ENCODE measurements at regions not wholly inside any gene's neighbourhood (a gene's known extent, or its start where the extent isn't known, plus 50 kb on each side); places are given as distances from the start of the nearest gene placed in this dataset.

GRCh38 chr12:98389593-98389992 lies 125.8 kb upstream of the TMPO start:
- no peak for DNase-seq (ENCODE audit: low spot score)

GRCh38 chr12:98397323-98398105 lies 117.9 kb upstream of the TMPO start:
- DNase-seq (ENCODE audit: low spot score), result peak; percentile 74

- DNase-seq (ENCODE audit: low spot score), result peak; percentile 69
Observed at GRCh38 chr12:98399532-98399931, 115.9 kb upstream of the TMPO start.

- no peak for DNase-seq (ENCODE audit: low spot score)
Observed at GRCh38 chr12:98401427-98401826, 114.0 kb upstream of the TMPO start.

- peak; percentile 30 for DNase-seq (ENCODE audit: low spot score)
Observed at GRCh38 chr12:98402091-98402490, 113.3 kb upstream of the TMPO start.

- no peak for DNase-seq (ENCODE audit: low spot score)
Observed at GRCh38 chr12:98402671-98403070, 112.7 kb upstream of the TMPO start.

GRCh38 chr12:98403385-98403784 lies 112.0 kb upstream of the TMPO start:
- no peak for DNase-seq (ENCODE audit: low spot score)

GRCh38 chr12:98403936-98404335 lies 111.5 kb upstream of the TMPO start:
- no peak for DNase-seq (ENCODE audit: low spot score)

GRCh38 chr12:98405805-98406366 lies 109.5 kb upstream of the TMPO start:
- DNase-seq (ENCODE audit: low spot score), result no peak

- DNase-seq (ENCODE audit: low spot score), result no peak
Observed at GRCh38 chr12:98406378-98406777, 109.0 kb upstream of the TMPO start.

GRCh38 chr12:98408681-98409080 lies 106.7 kb upstream of the TMPO start:
- no peak for DNase-seq (ENCODE audit: low spot score)

- no peak for DNase-seq (ENCODE audit: low spot score)
Observed at GRCh38 chr12:98409548-98409947, 105.8 kb upstream of the TMPO start.

GRCh38 chr12:98410356-98410755 lies 105.0 kb upstream of the TMPO start:
- no peak for DNase-seq (ENCODE audit: low spot score)

- DNase-seq (ENCODE audit: low spot score), result peak; percentile 26
Observed at GRCh38 chr12:98416845-98417244, 98.5 kb upstream of the TMPO start.

GRCh38 chr12:98417266-98417665 lies 98.1 kb upstream of the TMPO start:
- no peak for DNase-seq (ENCODE audit: low spot score)

- peak; percentile 93 for DNase-seq (ENCODE audit: low spot score)
Observed at GRCh38 chr12:98418357-98419075, 96.9 kb upstream of the TMPO start.

- no peak for DNase-seq (ENCODE audit: low spot score)
Observed at GRCh38 chr12:98419081-98419794, 96.2 kb upstream of the TMPO start.

GRCh38 chr12:98419795-98420404 lies 95.5 kb upstream of the TMPO start:
- DNase-seq (ENCODE audit: low spot score), result no peak

GRCh38 chr12:98420461-98420860 lies 94.9 kb upstream of the TMPO start:
- no peak for DNase-seq (ENCODE audit: low spot score)

- no peak for DNase-seq (ENCODE audit: low spot score)
Observed at GRCh38 chr12:98421316-98421715, 94.1 kb upstream of the TMPO start.

- DNase-seq (ENCODE audit: low spot score), result no peak
Observed at GRCh38 chr12:98422359-98422758, 93.0 kb upstream of the TMPO start.

- DNase-seq (ENCODE audit: low spot score), result peak; percentile 26
Observed at GRCh38 chr12:98422812-98423211, 92.6 kb upstream of the TMPO start.
